Panc1 (cell line): ENCODE measurements at regions not wholly inside any gene's neighbourhood (a gene's known extent, or its start where the extent isn't known, plus 50 kb on each side); places are given as distances from the start of the nearest gene placed in this dataset.

Experiments used
- ATAC-seq: fragments of 200-7000 bp; cut with Tn5 transposase; 2 replicates; pipeline ENCODE4 v1.9.1; 2020; ENCODE audit warnings: mild to moderate bottlenecking, moderate library complexity
- BruUV-seq: library from RNA; stranded (reverse); fragments of 400-500 nt; replicated peaks from 2 replicates; lab custom pipeline; 2021; lab: Mats Ljungman, UMichigan
- CTCF ChIA-PET: fragments of 300-600 bp; sonication (Branson Sonifier 250); formaldehyde crosslinking; loops from one replicate; lab custom pipeline; 2022; ENCODE audit warnings: antibody characterized with exemption; lab: Charles Lee
- POLR2A ChIA-PET: fragments of 300-600 bp; sonication (Branson Sonifier 250); formaldehyde crosslinking; loops from one replicate; lab custom pipeline; 2022; ENCODE audit warnings: antibody characterized with exemption; lab: Charles Lee
- DNase-seq: peaks from one replicate; pipeline ENCODE4 v3.0.0-alpha.2; 2010; ENCODE audit warnings: low read depth, low spot score
- H3K27ac ChIP-seq: 2 replicates; pipeline ENCODE4 v1.5.1; 2011; ENCODE audit warnings: mild to moderate bottlenecking, low read length, inconsistent platforms
- H3K27me3 ChIP-seq: fragments of 200-500 bp; sonication (Bioruptor generic); 2 replicates; pipeline ENCODE4 v1.6.0; 2014; ENCODE audit warnings: low read length, inconsistent platforms; ENCODE audit not compliant: control insufficient read depth, insufficient read depth
- H3K36me3 ChIP-seq: fragments of 200-500 bp; sonication (Bioruptor generic); 2 replicates; pipeline ENCODE4 v1.5.1; 2014; ENCODE audit warnings: inconsistent platforms, mild to moderate bottlenecking, low read length, moderate library complexity; ENCODE audit not compliant: control insufficient read depth, insufficient read depth
- H3K4me1 ChIP-seq: 2 replicates; pipeline ENCODE4 v1.5.1; 2011; ENCODE audit warnings: inconsistent platforms, mild to moderate bottlenecking, low read length, moderate library complexity; ENCODE audit not compliant: control insufficient read depth, insufficient read depth
- H3K4me3 ChIP-seq, 2 experiments: 2 replicates each; pipeline ENCODE4 v1.5.1; 2011 to 2012; ENCODE audit warnings: low read depth in 2 of 2, low read length in 2 of 2, mild to moderate bottlenecking in 2 of 2, inconsistent platforms in 1 of 2, moderate library complexity in 1 of 2
- H3K9me3 ChIP-seq: fragments of 200-500 bp; sonication (Bioruptor generic); 2 replicates; pipeline ENCODE4 v1.5.1; 2014; ENCODE audit warnings: low read depth, mild to moderate bottlenecking, inconsistent platforms, low read length, moderate library complexity; ENCODE audit not compliant: control insufficient read depth, insufficient read depth
- POLR2AphosphoS5 ChIP-seq: IDR thresholded peaks from 2 replicates; pipeline ENCODE4 v1.6.1; 2012; ENCODE audit warnings: mild to moderate bottlenecking, low read depth, low read length, moderate library complexity
- REST ChIP-seq, 2 experiments: IDR thresholded peaks; 2 replicates each; pipeline ENCODE4 v1.6.1; 2011 to 2012; ENCODE audit warnings: low read depth in 2 of 2, control low read depth in 1 of 2, low read length in 1 of 2, mild to moderate bottlenecking in 1 of 2, moderate library complexity in 1 of 2; ENCODE audit not compliant: insufficient read depth in 1 of 2
- SIN3A ChIP-seq: IDR thresholded peaks from 2 replicates; pipeline ENCODE4 v1.6.1; 2012; ENCODE audit warnings: low read depth, mild to moderate bottlenecking, low read length, moderate library complexity, borderline replicate concordance; ENCODE audit not compliant: insufficient read depth
- TCF7L2 ChIP-seq: IDR thresholded peaks from 2 replicates; pipeline ENCODE4 v1.6.1; 2011; ENCODE audit warnings: mild to moderate bottlenecking, low read depth, low read length, inconsistent platforms
- in situ Hi-C: cut with HindIII; loops from 2 replicates; pipeline ENCODE4 v1.10.0; 2016; ENCODE audit warnings: low sequenced_read_pairs, low pct_unique_long_range_greater_than_20kb
- intact Hi-C: fragments of 100-400 bp; cut with micrococcal nuclease; formaldehyde crosslinking; loops from one replicate; pipeline ENCODE4 v1.10.0; 2022; ENCODE audit not compliant: unreplicated experiment
- TF ChIP-seq, protein P1 (sequence below): fragments of 450-650 bp; IDR thresholded peaks from 2 replicates; pipeline ENCODE4 v1.5.1; 2017; ENCODE audit warnings: mild to moderate bottlenecking

- Histone ChIP-seq H3K27me3 (no peaks in the 10 kb centered on the region), H3K4me3 (no peak overlapping the region), H3K36me3 (no peaks in the 10 kb centered on the region), H3K27ac (no peak overlapping the region), H3K9me3 (no peaks in the 10 kb centered on the region), H3K4me1 (no peaks in the 10 kb centered on the region)
- BruUV-seq, result no TSS peak
- no peak for TF ChIP-seq TCF7L2
- intact Hi-C loops (no loop called here), in situ Hi-C loops (no loop called here)
- no peak for ATAC-seq
- ChIA-PET POLR2A (no interaction called here), CTCF (no interaction called here)
- no peak for DNase-seq
Measured at GRCh38 chr6:90977513-90977912, 390.6 kb upstream of the MAP3K7 start.

GRCh38 chr6:90976341-90976740 is 389.5 kb upstream of the MAP3K7 start:
- Histone ChIP-seq H3K9me3 (no peaks in the 10 kb centered on the region), H3K4me3 (no peak overlapping the region), H3K4me1 (no peaks in the 10 kb centered on the region), H3K27ac (no peak overlapping the region), H3K36me3 (no peaks in the 10 kb centered on the region), H3K27me3 (no peaks in the 10 kb centered on the region)
- DNase-seq (no peak), ATAC-seq (no peak)
- in situ Hi-C loops, result no loop called here
- TF ChIP-seq SIN3A (no peak), REST (IDR thresholded peaks at IDR 0.05; ENCODE audit: insufficient read depth in 1 of 2, low read depth in 2 of 2, low read length in 1 of 2) (no peak), POLR2AphosphoS5 (no peak), TCF7L2 (no peak)
- TF ChIP-seq, protein P1, sequence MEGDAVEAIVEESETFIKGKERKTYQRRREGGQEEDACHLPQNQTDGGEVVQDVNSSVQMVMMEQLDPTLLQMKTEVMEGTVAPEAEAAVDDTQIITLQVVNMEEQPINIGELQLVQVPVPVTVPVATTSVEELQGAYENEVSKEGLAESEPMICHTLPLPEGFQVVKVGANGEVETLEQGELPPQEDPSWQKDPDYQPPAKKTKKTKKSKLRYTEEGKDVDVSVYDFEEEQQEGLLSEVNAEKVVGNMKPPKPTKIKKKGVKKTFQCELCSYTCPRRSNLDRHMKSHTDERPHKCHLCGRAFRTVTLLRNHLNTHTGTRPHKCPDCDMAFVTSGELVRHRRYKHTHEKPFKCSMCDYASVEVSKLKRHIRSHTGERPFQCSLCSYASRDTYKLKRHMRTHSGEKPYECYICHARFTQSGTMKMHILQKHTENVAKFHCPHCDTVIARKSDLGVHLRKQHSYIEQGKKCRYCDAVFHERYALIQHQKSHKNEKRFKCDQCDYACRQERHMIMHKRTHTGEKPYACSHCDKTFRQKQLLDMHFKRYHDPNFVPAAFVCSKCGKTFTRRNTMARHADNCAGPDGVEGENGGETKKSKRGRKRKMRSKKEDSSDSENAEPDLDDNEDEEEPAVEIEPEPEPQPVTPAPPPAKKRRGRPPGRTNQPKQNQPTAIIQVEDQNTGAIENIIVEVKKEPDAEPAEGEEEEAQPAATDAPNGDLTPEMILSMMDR, result no peak
- no TSS peak for BruUV-seq
- ChIA-PET POLR2A (interaction anchor here (0.7 kb wide), 1 partner anchor 1573 kb away, joined by 4 read pairs; no protein-coding TSS in a partner anchor), CTCF (no interaction called here)
- intact Hi-C loops, result no loop called here

GRCh38 chr6:90975741-90976140 is 388.9 kb upstream of the MAP3K7 start:
- Histone ChIP-seq H3K27me3 (no peaks in the 10 kb centered on the region), H3K9me3 (no peaks in the 10 kb centered on the region), H3K4me1 (no peaks in the 10 kb centered on the region), H3K27ac (no peak overlapping the region), H3K36me3 (no peaks in the 10 kb centered on the region), H3K4me3 (no peak overlapping the region)
- ChIA-PET POLR2A (no interaction called here), CTCF (no interaction called here)
- BruUV-seq, result no TSS peak
- intact Hi-C loops, result no loop called here
- DNase-seq, result no peak
- TF ChIP-seq, protein P1, result no peak
- TF ChIP-seq SIN3A (no peak), POLR2AphosphoS5 (no peak), TCF7L2 (no peak), REST (IDR thresholded peaks at IDR 0.05; ENCODE audit: insufficient read depth in 1 of 2, low read depth in 2 of 2, low read length in 1 of 2) (no peak)
- in situ Hi-C loops, result no loop called here
- ATAC-seq, result no peak
